ENCODE measurements at regions not wholly inside any gene's neighbourhood (a gene's known extent, or its start where the extent isn't known, plus 50 kb on each side); places are given as distances from the start of the nearest gene placed in this dataset.
A peak's percentile ranks its signal among the peaks of the same experiment; 100 is the strongest.
"Not testable (repeated sequence)": the region's sequence is repeated elsewhere in the genome, so short reads cannot be mapped to it uniquely, and the experiment has no call there.

DNA sequence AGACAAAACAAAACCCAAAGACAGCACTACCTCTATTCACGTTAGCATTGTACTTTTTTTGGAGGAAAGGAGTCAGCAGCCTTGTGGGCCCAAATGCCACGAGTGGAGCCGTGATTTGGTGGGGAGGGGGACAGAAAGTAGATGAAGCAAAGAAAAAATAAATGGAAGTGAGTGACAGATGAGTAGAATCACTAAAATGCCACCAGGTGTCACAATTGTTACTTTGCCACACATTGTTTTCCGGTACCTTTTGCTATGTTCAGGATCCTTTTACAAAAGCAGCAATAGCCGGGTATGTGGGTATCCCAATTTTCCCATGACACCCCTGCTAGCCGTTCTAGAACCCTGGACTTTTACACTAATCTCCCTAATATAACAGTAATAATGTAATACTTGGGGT is 85.0 kb upstream of the AK4 start:
- peak in 1 of 2 experiments; percentile 7 for DNase-seq

- no peak for DNase-seq
Measured at GRCh38 chr1:65064981-65065380, 83.0 kb upstream of the AK4 start.

DNA sequence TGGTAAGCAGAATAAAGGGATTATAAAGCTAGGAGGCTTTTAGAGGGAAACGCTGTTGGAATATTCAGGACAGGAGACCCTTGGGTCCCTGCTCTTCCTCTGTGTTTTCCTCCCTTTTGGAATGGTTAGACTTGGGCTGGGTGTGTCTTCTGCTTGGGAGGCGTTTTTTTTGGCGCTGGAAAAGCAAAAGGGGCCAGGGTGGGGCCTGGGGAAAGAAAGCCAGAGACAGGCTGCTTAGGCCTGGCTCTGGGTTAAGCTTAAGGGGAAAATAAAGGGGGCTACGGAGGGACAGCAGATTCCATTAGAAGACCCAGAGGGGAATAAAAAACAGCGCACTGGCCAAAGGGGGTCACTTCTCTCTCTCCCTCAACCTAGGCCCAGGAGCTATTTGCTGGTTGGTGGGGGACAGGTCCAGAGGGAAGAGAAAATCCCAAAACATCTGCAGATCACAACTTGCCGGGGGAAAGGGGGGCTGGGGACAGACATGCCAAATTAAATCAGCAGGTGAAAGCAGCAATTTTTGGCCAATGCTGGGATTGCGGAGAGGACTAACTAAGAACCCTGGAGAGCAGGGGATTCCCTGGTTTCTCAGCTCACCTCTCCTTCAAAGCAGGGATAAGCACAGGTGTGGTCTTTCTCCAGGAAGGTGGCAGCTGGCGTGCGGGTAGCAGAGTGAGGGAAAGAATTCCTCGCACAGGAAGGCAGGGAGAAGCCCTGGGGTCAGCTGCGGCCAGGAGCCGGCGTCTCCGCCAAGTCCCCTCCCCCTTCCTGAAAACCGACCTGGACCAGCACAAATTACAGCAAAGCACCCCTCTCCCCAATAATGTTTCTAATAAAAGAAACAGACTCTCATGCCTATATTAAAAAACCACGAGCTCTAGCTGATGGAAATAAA is 82.2 kb upstream of the AK4 start:
- DNase-seq = peak in 1 of 2 experiments; percentile 13

GRCh38 chr1:65066419-65066765 is 81.6 kb upstream of the AK4 start:
- DNase-seq = no peak

DNA sequence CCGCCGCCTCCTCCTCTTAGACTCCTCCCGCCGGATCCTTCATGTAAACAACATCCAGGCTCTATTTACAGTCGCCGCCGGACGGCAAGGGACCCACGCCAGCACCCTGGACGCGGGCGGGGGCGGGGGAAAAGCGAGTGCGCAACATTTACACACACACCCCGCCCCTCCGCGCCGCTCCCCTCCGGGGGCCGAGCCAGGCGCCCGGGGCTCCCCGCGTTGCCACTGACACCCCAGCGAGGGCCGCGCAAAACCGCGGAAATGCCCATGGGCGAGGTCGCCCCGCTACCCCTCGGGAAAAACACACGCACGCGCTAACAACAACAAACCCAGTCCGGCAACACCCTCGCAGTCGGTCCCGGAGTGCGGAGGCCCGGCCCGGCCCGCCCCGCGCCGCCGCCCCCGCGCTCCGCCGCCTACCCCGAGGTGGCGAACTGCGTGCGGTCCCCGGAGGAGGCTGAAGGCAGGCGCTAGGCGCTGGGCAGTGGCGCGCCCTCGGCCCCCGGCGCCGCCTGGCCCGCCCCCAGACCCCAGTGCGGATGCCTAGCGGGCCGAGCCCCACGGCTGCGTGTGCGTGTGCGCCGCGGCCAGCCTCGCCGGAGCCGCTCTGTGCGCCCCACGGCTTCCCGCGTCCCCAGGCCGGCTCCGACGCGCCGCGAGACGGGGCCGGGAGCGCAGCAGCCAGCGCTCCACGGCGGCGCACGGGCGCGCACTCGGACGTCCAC is 81.1 kb upstream of the AK4 start:
- DNase-seq = peak; percentile 31 to 53

DNA sequence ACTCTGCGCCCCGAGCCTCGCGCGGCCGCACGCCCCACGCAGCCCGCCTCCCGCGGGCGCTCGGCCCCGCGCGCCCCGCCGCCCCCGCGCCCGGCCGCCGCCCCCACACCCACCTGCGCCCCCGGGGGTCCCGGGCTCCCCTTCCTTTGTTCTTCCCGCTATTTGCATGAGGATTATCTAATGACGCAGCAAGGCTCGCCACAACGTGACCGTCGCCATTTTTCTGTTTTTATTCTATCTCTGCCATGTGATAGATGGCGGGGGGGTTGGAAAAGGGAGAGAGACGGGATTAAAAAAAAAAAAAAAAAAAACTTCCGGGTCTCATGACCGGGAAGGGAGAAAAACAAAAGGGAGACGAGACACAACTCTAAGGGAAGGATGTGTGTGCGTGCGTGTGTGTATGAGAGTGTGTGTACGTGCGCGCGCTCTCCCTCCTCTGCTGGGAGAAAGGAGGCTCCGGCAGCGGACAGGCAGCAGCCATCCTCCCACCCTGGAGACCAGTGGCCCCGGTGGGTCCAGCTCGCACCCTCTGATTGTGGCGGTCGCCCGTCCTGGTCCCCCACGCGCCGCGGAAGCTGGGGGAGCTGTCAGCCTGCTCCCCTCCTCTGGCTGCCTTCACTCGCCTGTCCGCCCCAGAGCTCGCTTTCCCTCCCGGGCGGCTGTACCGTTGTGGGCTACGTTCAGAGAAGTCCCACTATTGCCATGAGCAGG is 80.4 kb upstream of the AK4 start:
- DNase-seq = peak; percentile 72 to 75

- DNase-seq = peak in 1 of 2 experiments; percentile 20
Measured at GRCh38 chr1:65068202-65069010, 79.6 kb upstream of the AK4 start.

GRCh38 chr1:65069011-65069565 is 78.9 kb upstream of the AK4 start:
- DNase-seq = no peak

- DNase-seq = no peak
Measured at GRCh38 chr1:65072845-65073244, 75.2 kb upstream of the AK4 start.

GRCh38 chr1:65075123-65075976 is 72.7 kb upstream of the AK4 start:
- DNase-seq = peak; percentile 42 to 66

DNA sequence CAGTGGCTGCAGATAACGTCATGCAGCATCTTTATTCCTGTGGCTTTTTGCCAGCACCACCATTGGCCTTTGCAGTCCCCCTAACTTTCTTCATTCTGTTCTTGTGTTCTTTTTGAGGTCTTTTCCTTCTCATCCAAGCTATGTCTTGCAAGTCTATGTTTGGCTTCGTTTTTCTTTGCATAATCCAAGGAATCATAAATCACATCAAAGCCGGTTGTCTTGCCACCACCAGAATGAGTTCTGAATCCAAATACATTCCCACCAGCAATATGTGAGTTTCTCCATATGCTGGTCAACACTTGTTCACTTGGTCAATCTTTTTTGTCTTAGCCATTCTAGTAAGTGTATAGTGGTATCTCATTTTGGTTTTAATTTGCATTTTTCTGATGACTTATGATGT is 70.6 kb upstream of the AK4 start:
- no peak for DNase-seq

GRCh38 chr1:65079941-65080340 is 68.1 kb upstream of the AK4 start:
- no peak for DNase-seq

DNA sequence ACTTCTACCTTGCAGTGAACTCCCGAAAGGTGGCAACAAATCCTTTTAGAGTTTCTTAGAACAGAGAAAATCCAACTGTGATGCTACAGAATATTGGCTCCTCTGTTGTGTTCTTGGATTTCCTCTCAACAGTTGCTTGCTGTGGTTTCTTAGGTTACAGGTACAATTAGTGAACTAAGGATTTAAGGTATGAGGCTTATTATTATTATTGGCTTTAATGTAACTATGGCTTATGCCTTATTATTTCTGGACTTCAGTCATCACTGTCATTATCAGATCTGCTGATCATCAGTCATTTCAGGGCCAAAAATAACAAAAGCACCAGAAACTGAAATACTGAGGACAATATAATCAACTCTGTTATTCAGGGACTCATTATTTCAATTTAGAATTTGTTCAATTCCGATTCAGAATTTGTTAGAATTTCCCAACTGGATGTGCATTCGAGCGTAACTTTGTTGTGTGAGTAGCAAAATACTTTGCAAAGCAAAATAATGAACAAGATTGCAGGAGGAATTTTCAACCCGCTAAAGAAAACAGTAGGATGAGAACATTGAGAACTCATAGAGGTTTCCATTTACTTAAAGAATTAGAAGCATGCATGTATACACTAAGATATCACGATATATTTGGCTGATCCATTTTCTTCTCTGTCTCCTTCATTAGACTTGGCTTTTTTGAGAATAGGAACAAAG is 65.5 kb upstream of the AK4 start:
- no peak for DNase-seq

DNA sequence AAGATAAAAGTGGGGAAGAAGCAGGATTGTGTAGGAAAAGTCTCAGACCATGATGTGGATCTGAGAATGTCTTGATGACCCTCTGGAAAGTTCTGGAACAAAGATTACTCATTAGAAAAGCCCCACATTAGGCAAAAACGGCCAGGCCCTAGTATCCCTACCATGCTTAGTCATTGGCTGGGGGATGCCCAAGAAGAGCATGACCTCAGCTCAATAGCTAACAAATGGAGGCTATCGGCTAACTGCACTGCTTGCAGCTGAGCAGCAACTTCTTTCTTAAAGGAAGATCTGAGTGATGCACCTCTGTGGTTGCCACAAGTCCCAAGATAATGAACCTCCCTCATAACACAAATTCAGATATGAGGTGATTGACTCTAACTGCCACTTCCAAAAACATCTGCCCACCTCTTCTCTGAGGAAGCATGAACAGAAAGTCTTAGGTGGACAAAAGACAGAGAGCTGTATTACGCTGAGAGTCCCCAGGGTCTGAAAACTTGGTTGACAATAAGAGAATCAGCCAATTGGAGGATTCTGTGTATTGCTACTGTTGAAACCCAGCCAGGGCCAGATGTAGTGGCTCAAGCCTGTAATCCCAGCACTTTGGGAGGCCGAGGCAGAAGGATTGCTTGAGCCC is 64.6 kb upstream of the AK4 start:
- DNase-seq = no peak

DNA sequence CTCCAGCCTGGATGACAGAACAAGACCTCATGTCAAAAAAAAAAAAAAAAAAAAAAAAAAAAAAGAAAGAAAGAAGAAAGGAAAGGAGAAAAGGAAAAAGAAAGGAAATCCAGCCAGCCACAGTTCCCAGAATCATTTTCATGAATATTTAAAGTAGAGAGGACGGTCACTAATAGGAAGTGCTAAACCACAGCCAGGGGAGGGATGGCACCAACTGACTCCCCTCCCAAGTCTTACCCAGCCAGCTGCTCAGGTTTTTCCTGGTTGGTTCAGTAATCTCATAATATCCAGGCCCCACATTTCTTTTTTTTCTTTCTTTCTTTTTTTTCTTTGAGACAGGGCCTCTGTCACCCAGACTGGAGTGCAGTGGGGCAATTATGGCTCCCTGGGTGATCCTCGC is 63.9 kb upstream of the AK4 start:
- no peak for DNase-seq

- not testable (repeated sequence) for DNase-seq
Measured at GRCh38 chr1:65087519-65087918, 60.5 kb upstream of the AK4 start.

GRCh38 chr1:65090406-65090805 is 57.6 kb upstream of the AK4 start:
- no peak for DNase-seq

DNA sequence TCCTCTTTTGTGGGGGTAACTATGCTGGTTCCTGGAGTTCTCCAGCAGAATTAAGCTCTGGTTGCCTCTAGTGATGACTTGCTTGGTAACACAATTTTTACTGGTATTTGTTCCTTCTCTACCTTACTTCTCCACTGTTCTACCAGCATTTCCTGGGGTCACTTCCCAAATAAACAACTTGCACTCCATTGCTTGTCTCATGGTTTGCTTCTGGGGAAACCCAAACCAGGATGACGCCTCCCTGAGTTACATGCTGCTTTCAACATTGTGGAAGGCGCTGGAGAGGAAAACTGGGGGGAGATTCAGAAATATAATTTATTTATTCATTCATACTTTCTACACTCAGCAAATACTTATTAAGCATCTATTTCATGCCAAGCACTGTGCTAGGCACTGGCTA is 55.3 kb upstream of the AK4 start:
- no peak for DNase-seq

GRCh38 chr1:65097076-65097475 is 50.9 kb upstream of the AK4 start:
- no peak for DNase-seq

Data from NCI-H2081 (cell line).